HEK293 (cell line): ENCODE measurements at regions not wholly inside any gene's neighbourhood (a gene's known extent, or its start where the extent isn't known, plus 50 kb on each side); places are given as distances from the start of the nearest gene placed in this dataset.

Source experiments
- CTCF ChIA-PET: fragments of 350-600 bp; formaldehyde crosslinking; extraction: SDS; loops from one replicate; lab custom pipeline; 2021; ENCODE audit warnings: antibody characterized with exemption; lab: Yijun Ruan, JAX
- POLR2A ChIA-PET: fragments of 300-600 bp; formaldehyde crosslinking; extraction: SDS; loops from one replicate; lab custom pipeline; 2020; ENCODE audit warnings: antibody characterized with exemption, inconsistent platforms; lab: Yijun Ruan, JAX
- H3K27ac ChIP-seq: fragments of 200-500 bp; sonication (Bioruptor generic); 2 replicates; pipeline ENCODE4 v1.5.1; 2014; ENCODE audit warnings: low read depth, low read length, control low read depth, inconsistent platforms; ENCODE audit errors: extremely low read depth
- H3K36me3 ChIP-seq, 2 experiments: fragments of 200-500 bp in 1 of 2; sonication (Bioruptor generic) in 1 of 2; 1 replicate in 1 of 2; 2 replicates in 1 of 2; pipeline ENCODE4 v1.5.1; 2014 to 2017; ENCODE audit warnings: inconsistent platforms in 2 of 2, low read length in 2 of 2; ENCODE audit not compliant: control insufficient read depth in 2 of 2, insufficient read depth in 1 of 2
- H3K4me1 ChIP-seq: fragments of 200-500 bp; sonication (Bioruptor generic); 2 replicates; pipeline ENCODE4 v1.5.1; 2014; ENCODE audit warnings: mild to moderate bottlenecking, low read length, inconsistent platforms; ENCODE audit not compliant: control insufficient read depth, insufficient read depth
- H3K4me3 ChIP-seq: 2 replicates; pipeline ENCODE4 v1.5.1; 2011; ENCODE audit warnings: low read depth, mild to moderate bottlenecking, control low read depth, low read length, moderate library complexity
- H3K9me3 ChIP-seq: fragments of 200-500 bp; sonication (Bioruptor generic); 2 replicates; pipeline ENCODE4 v1.5.1; 2014; ENCODE audit warnings: low read depth, low read length, inconsistent platforms; ENCODE audit not compliant: control insufficient read depth, insufficient read depth
- BCL11A ChIP-seq: fragments of 450-650 bp; formaldehyde crosslinking; IDR thresholded peaks from 2 replicates; pipeline ENCODE4 v1.5.1; 2016; ENCODE audit warnings: low read depth, missing biosample characterization, missing genetic modification characterization
- KLF10 ChIP-seq: fragments of 450-650 bp; IDR thresholded peaks from 2 replicates; pipeline ENCODE4 v1.5.1; 2018; ENCODE audit warnings: missing biosample characterization, mild to moderate bottlenecking, missing genetic modification characterization
- MYNN ChIP-seq: fragments of 450-650 bp; formaldehyde crosslinking; IDR thresholded peaks from 2 replicates; pipeline ENCODE4 v1.5.1; 2016; ENCODE audit warnings: missing biosample characterization, missing genetic modification characterization, borderline replicate concordance
- SETDB1 ChIP-seq: IDR thresholded peaks from one replicate; pipeline ENCODE4 v1.6.1; 2017; ENCODE audit warnings: mild to moderate bottlenecking, low read length, moderate library complexity, mixed read lengths; ENCODE audit not compliant: insufficient read length
- TSHZ1 ChIP-seq: fragments of 450-650 bp; formaldehyde crosslinking; IDR thresholded peaks from 2 replicates; pipeline ENCODE4 v1.5.1; 2016; ENCODE audit warnings: missing biosample characterization, missing genetic modification characterization, borderline replicate concordance
- ZFHX2 ChIP-seq: fragments of 450-650 bp; formaldehyde crosslinking; conservative IDR thresholded peaks from 2 replicates; pipeline ENCODE4 v1.5.1; 2016; ENCODE audit warnings: missing biosample characterization, missing genetic modification characterization
- ZNF133 ChIP-seq: fragments of 450-650 bp; formaldehyde crosslinking; IDR thresholded peaks from 2 replicates; pipeline ENCODE4 v1.5.1; 2016; ENCODE audit warnings: missing biosample characterization, missing genetic modification characterization
- ZNF140 ChIP-seq: fragments of 450-650 bp; formaldehyde crosslinking; IDR thresholded peaks from 2 replicates; pipeline ENCODE4 v1.5.1; 2016; ENCODE audit warnings: missing biosample characterization, missing genetic modification characterization
- ZNF16 ChIP-seq: fragments of 450-650 bp; formaldehyde crosslinking; IDR thresholded peaks from 2 replicates; pipeline ENCODE4 v1.5.1; 2016; ENCODE audit warnings: low read depth, missing biosample characterization, missing genetic modification characterization
- ZNF169 ChIP-seq: fragments of 450-650 bp; formaldehyde crosslinking; IDR thresholded peaks from 2 replicates; pipeline ENCODE4 v1.5.1; 2016; ENCODE audit warnings: missing biosample characterization, missing genetic modification characterization
- ZNF18 ChIP-seq: fragments of 450-650 bp; formaldehyde crosslinking; IDR thresholded peaks from 2 replicates; pipeline ENCODE4 v1.5.1; 2016; ENCODE audit warnings: missing biosample characterization, missing genetic modification characterization
- ZNF350 ChIP-seq: fragments of 450-650 bp; formaldehyde crosslinking; IDR thresholded peaks from 2 replicates; pipeline ENCODE4 v1.5.0; 2017; ENCODE audit warnings: missing biosample characterization, mild to moderate bottlenecking, missing genetic modification characterization
- ZNF37A ChIP-seq: fragments of 450-650 bp; IDR thresholded peaks from 2 replicates; pipeline ENCODE4 v1.5.1; 2018; ENCODE audit warnings: missing biosample characterization, missing genetic modification characterization
- ZNF544 ChIP-seq: fragments of 450-650 bp; formaldehyde crosslinking; IDR thresholded peaks from 2 replicates; pipeline ENCODE4 v1.5.0; 2017; ENCODE audit warnings: missing biosample characterization, missing genetic modification characterization
- ZNF548 ChIP-seq: fragments of 450-650 bp; formaldehyde crosslinking; IDR thresholded peaks from 2 replicates; pipeline ENCODE4 v1.5.1; 2016; ENCODE audit warnings: missing biosample characterization, missing genetic modification characterization
- ZNF610 ChIP-seq: fragments of 450-650 bp; formaldehyde crosslinking; IDR thresholded peaks from 2 replicates; pipeline ENCODE4 v1.5.1; 2016; ENCODE audit warnings: missing biosample characterization, missing genetic modification characterization, borderline replicate concordance
- ZNF621 ChIP-seq: fragments of 450-650 bp; formaldehyde crosslinking; IDR thresholded peaks from 2 replicates; pipeline ENCODE4 v1.5.1; 2017; ENCODE audit warnings: missing biosample characterization, missing genetic modification characterization
- ZNF677 ChIP-seq: fragments of 450-650 bp; IDR thresholded peaks from 2 replicates; pipeline ENCODE4 v1.5.0; 2018; ENCODE audit warnings: missing biosample characterization, mild to moderate bottlenecking, missing genetic modification characterization, moderate library complexity
- ZNF837 ChIP-seq: fragments of 450-650 bp; formaldehyde crosslinking; IDR thresholded peaks from 2 replicates; pipeline ENCODE4 v1.5.1; 2016; ENCODE audit warnings: missing biosample characterization, missing genetic modification characterization
- ZNF843 ChIP-seq: fragments of 450-650 bp; formaldehyde crosslinking; IDR thresholded peaks from 2 replicates; pipeline ENCODE4 v1.5.1; 2016; ENCODE audit warnings: missing biosample characterization, missing genetic modification characterization
- ZSCAN4 ChIP-seq: fragments of 450-650 bp; formaldehyde crosslinking; IDR thresholded peaks from 2 replicates; pipeline ENCODE4 v1.5.1; 2017; ENCODE audit warnings: missing biosample characterization, missing genetic modification characterization
- ZSCAN5A ChIP-seq: fragments of 450-650 bp; formaldehyde crosslinking; IDR thresholded peaks from 2 replicates; pipeline ENCODE4 v1.5.1; 2016; ENCODE audit warnings: missing biosample characterization, missing genetic modification characterization

GRCh38 chr11:129731316-129731715 is 84.3 kb upstream of the TMEM45B start:
- no peaks in the 10 kb centered on the region for H3K36me3 ChIP-seq
- CTCF ChIA-PET = no interaction called here
- TF ChIP-seq ZNF677 (tag by site-specific recombination) = no peak
- no peak for TF ChIP-seq ZSCAN4 (tag by site-specific recombination)
- TF ChIP-seq ZNF621 (tag by site-specific recombination) = no peak
- TF ChIP-seq ZNF548 (tag by site-specific recombination) = no peak
- no peak for TF ChIP-seq ZNF16
- TF ChIP-seq ZNF350 = no peak
- TF ChIP-seq ZNF169 (tag by site-specific recombination) = no peak
- TF ChIP-seq ZNF837 (tag by site-specific recombination) = no peak
- no peak for TF ChIP-seq TSHZ1 (tag by site-specific recombination)
- no peak for TF ChIP-seq ZNF843 (tag by site-specific recombination)
- TF ChIP-seq ZNF133 (tag by site-specific recombination) = no peak
- TF ChIP-seq SETDB1 = no peak
- no peak for TF ChIP-seq ZSCAN5A (tag by site-specific recombination)
- TF ChIP-seq ZNF140 (tag by site-specific recombination) = no peak
- TF ChIP-seq BCL11A = no peak
- no peak for TF ChIP-seq ZFHX2 (tag by site-specific recombination)
- no peak for TF ChIP-seq KLF10 (tag by site-specific recombination)
- TF ChIP-seq MYNN = no peak
- TF ChIP-seq, all 188 proteins: peak for 0
- H3K27ac ChIP-seq = no peak overlapping the region
- H3K9me3 ChIP-seq = no peaks in the 10 kb centered on the region
- H3K4me3 ChIP-seq = no peak overlapping the region
- POLR2A ChIA-PET = no interaction called here
- H3K4me1 ChIP-seq = no peaks in the 10 kb centered on the region

- POLR2A ChIA-PET = no interaction called here
- no peaks in the 10 kb centered on the region for H3K9me3 ChIP-seq
- no peaks in the 10 kb centered on the region for H3K4me1 ChIP-seq
- CTCF ChIA-PET = interaction anchor here (1.4 kb wide), 1 partner anchor 14 kb away, joined by 3 read pairs; no protein-coding TSS in a partner anchor
- TF ChIP-seq ZNF37A (tag by site-specific recombination) (no peak), ZNF18 (tag by site-specific recombination) (no peak), ZNF544 (tag by site-specific recombination) (no peak), ZNF610 (no peak)
- H3K27ac ChIP-seq = no peak overlapping the region
- no peaks in the 10 kb centered on the region for H3K36me3 ChIP-seq
- H3K4me3 ChIP-seq = no peak overlapping the region
Measured at GRCh38 chr11:129732941-129733340, 82.7 kb upstream of the TMEM45B start.
